Lower leg skin (tissue), 3 donors: ENCODE measurements at regions not wholly inside any gene's neighbourhood (a gene's known extent, or its start where the extent isn't known, plus 50 kb on each side); places are given as distances from the start of the nearest gene placed in this dataset.

Experiments used
- POLR2A ChIP-seq, 2 donors: fragments of 450-650 bp; IDR thresholded peaks; one replicate each; pipeline ENCODE4 v1.6.1; 2016 to 2017; ENCODE audit warnings: antibody characterized with exemption in 2 of 2, mild to moderate bottlenecking in 1 of 2, moderate library complexity in 1 of 2
- TF ChIP-seq, protein P1 (sequence below), 3 donors: fragments of 450-650 bp; IDR thresholded peaks; one replicate each; pipeline ENCODE4 v1.5.1; 2016; ENCODE audit warnings: antibody characterized with exemption in 3 of 3, mild to moderate bottlenecking in 3 of 3, moderate library complexity in 2 of 3

DNA sequence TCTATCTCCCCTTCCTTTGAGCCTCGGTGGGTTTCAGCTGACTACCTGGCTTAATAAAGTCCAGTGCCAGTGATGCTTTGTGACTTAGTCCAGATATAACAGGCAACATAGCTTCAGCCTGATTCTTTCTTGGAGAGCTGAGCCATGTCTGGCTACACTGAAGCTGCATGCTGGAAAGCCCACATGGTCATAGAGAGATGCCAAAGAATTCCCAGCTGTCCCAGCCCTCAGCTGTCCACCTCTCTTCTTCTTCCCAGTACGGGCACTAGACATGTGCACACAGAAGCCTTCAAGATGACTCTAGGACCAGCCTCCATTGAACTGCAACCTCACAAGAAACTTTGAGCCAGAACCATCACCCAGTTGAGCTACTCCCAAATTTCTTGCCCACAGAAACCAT, 154.1 kb upstream of the MYLIP start:
- TF ChIP-seq POLR2A (IDR thresholded peaks at IDR 0.05): no peak
- TF ChIP-seq, protein P1, sequence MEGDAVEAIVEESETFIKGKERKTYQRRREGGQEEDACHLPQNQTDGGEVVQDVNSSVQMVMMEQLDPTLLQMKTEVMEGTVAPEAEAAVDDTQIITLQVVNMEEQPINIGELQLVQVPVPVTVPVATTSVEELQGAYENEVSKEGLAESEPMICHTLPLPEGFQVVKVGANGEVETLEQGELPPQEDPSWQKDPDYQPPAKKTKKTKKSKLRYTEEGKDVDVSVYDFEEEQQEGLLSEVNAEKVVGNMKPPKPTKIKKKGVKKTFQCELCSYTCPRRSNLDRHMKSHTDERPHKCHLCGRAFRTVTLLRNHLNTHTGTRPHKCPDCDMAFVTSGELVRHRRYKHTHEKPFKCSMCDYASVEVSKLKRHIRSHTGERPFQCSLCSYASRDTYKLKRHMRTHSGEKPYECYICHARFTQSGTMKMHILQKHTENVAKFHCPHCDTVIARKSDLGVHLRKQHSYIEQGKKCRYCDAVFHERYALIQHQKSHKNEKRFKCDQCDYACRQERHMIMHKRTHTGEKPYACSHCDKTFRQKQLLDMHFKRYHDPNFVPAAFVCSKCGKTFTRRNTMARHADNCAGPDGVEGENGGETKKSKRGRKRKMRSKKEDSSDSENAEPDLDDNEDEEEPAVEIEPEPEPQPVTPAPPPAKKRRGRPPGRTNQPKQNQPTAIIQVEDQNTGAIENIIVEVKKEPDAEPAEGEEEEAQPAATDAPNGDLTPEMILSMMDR (IDR thresholded peaks at IDR 0.05): no peak
